Glomerular visceral epithelial cell (primary cell): ENCODE measurements at regions not wholly inside any gene's neighbourhood (a gene's known extent, or its start where the extent isn't known, plus 50 kb on each side); places are given as distances from the start of the nearest gene placed in this dataset.

ENCODE experiments used
- DNase-seq: peaks from one replicate; pipeline ENCODE4 v3.0.0-alpha.2; 2016; ENCODE audit errors: extremely low spot score

DNA sequence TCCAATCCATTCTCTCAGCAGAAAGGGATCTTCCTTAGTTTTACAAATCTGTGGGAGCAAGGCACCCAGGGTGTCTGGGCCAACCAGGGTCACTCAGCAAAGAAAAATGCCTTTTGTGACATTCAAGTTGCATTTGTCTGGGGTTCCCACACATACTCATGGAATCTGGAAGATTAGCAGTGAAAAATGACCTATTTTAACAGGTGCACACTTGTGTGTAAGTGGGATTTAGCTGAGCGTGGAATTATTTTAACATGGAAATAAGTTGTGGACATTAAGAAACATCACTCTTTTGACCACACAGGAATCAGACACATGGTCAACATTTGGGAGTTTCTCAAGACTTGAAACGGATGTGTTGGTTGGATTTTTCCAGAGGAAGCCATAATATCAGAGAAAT, 234.9 kb downstream of the OPA1 start:
- no peak for DNase-seq

DNA sequence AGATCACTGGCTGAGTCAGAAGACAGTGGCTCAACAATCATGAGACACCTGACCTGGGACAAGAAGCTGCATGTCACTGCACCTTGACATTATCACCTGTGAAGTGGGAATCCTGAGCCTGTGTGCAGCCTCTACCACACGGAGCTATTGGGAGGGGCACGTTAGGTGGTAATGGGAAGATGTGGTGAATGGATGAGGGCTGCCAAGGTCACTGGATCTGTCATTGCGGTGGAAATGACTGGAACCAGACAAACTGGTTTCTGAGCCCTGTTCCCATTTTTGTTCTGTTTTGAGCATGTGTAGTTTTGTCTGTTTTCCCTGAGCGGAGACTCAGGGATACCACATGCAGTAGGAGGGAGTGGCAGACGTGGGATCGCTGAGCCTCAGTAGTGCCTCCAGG, 235.5 kb downstream of the OPA1 start:
- DNase-seq: no peak

DNA sequence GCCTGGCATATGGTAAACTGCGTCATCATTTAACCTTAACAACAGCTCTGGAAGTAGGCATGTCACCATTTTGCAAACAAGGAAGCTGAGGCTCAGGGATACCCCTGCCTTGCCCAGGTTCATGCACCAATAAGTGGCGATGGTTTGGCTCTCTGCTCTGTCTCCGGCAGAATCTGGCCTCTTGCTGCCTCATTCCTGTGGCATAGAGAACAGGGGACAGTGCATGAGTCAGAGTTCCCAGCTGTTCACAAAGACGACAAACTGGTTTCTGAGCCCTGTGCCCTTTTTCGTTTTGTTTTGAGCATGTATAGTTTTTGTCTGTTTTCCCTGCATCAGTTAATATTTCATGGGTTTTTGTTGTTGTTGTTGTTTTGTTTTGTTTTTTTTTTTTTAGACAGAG, 236.8 kb downstream of the OPA1 start:
- DNase-seq: peak; percentile 77

DNA sequence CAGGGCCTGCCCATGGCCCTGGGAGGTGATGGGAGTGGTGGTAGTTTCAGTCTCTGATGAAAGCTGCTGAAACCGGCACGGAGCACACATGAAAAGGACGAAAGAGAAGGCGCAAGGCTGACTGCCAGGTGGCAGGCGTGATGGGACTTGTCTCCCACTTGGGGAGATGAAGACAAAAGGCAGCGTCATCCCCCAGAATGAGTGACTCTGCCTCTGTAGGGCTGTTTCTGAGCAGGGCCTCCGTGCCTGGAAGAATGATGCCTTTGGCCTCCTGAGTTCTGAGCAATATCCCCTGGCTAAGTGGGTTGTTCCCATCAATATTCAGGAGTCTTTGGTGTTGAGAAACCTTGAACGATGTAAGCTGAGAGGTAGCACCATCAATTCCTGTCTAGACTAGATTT, 237.8 kb downstream of the OPA1 start:
- no peak for DNase-seq

DNA sequence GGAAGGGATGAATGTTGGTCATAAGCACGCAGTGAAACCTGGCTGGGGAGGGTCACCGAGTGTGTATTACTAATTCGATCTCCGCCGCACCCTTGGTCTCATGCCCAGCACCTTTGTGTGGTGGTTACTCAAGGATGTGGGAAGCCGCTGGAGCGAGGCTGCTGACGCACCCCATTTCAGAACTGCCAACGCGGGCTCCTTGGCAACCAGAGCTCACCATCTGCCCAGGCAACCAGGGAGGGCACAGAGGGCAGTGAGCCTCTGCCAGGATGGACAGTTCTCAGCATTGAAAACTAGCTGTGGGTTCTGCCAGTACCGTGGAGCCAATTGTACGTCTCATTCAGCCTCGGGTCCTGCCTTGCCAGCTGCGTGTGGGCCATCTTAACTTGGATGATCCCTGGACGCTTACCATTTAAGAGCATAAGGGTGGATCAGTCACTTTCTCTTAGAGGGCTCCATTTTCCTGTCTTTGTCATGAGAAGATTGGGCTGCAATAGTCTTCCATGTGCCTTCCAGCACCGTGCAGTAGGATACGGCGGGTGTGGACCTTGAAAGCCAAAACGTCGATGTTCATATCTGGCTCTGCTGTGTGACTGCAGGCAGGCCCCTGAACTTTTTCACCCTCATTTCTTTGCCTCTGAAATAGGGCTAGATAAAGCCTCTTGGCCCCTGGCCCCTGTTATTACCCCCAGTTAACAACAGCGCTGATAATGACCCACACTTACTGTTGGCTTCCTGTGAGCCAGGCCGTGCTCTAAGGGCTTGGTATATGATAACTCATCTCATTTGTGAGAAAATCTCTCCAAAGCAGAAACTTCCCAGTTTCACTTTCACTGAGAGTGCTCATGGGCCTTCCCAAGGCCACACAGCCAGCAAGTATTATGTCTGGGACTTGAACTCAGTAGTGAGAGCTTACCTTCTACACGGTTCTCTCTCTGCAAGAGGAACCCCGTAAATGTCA, 238.8 kb downstream of the OPA1 start:
- peak; percentile 91 for DNase-seq

DNA sequence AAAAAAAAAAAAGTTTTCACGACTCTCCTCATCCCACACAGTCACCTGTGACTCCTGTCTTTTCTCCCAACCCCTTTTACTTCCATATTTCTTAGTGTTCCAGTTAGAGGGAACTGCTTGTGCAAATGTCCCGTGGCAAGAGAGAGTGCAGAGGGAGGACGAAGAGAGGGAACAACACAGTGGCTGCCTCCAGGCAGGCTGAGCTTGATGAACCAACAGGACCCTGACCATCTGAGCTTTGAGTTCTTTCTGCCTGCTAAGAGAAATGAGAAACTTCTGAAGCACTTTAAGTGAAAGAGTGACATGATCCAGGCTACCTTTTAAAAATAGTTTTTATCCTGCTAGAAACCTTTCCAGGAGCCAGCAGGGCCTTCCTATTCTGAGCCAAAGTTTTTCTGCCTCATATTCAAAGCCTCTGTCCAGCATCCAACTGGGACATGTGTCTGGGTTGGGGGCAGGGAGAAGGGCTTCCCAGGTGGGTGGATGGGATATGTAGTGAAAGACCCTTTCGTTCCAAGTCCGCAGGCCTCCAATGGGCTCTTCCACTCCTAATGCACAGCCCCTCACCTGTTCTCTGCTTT, 239.9 kb downstream of the OPA1 start:
- DNase-seq: no peak

DNA sequence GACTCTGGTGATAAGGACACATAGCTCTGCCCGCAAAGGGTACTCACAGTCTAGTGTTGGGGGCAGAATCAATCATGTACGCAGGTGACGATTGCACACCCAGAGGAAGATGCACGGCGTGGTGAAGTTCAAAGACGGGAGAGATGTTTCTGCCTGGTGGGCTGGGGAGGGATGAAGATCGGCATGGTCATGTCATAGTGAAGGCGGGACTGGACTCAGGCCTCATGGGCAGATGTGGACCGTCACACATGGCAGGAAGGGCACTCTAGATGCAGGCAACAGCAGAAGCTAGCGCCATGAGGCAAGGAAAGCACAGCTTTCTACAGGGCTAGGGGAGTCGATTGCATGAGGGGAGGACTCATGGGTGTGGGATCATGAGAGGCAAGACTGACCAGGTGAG, 240.6 kb downstream of the OPA1 start:
- DNase-seq: no peak

DNA sequence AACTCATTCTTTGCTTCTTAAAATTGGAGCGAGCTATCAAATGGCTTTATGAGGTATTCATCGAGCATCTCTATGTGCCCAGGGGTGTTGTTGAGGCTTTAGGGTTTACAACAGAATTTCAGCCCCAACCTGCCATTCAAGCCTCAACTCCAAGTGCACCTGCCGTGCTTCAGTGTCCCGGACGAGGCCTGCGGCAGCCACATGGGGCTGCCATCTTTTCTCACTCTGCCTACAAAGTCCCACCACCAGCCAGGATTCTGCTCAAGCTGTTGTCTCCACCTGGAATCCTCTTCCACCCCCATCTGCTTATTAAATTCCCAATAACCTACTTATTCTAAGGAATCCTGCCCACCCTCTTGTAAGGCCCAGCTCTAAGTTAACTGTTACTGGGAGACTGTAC, 242.4 kb downstream of the OPA1 start:
- DNase-seq: no peak

DNA sequence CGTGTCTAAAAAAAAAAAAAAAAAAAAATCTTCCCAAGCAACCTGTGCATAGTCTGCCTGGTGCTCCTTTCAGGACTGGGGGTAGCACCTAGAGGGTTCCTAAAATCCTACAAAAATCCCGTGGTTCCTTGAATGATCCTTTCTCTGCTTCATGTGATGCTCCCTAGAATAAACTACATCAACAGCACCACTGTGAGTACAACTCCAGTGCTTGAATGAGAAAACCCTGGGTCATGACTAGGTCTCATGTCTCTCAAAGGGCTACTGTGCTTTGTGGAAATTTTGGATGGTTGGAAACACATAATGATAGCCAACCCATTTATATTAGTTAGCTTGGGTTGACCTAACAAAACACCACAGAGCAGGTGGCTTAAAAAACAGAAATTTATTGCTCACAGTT, 243.5 kb downstream of the OPA1 start:
- no peak for DNase-seq

DNA sequence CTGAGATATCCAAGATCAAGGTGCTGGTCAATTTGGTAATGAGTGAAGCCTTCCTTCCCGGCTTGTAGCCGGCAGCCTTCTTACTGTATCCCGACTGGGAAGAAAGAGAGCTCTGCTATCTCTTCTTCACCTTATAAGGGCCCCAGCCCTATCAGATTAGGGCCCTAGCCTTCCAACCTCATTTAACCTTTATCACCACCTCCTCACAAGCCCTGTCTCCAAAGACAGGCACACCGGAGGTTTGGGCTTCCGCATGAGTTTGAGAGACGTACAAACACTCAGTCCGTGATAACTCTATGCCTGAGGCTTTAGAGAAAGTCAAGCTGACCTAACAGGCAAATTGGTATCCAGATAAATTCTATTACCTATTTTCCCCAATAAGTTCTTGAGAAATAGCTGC, 243.9 kb downstream of the OPA1 start:
- DNase-seq: no peak

DNA sequence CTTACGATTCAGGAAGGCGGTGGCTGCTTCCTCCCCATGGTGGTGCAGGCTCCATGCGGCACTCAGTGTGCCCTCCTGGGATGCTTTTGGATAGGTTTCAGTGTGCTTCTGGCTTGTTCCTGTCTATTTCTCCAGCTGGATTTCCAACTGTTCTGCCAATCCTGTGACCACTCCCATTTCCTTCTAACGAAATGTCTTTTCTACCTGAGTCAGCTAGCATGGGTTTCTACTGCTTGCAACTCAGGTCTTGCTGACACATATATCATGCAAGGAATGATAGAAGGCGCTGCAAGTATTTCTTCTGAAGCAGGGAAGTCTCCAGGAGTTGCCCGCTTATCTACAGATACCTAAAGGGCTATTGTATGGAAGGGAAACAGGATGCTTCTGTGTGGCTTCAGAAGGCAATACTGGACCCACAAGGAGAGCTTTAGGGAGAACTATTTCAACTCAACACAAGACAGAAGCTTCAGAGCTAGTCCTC, 244.4 kb downstream of the OPA1 start:
- no peak for DNase-seq

DNA sequence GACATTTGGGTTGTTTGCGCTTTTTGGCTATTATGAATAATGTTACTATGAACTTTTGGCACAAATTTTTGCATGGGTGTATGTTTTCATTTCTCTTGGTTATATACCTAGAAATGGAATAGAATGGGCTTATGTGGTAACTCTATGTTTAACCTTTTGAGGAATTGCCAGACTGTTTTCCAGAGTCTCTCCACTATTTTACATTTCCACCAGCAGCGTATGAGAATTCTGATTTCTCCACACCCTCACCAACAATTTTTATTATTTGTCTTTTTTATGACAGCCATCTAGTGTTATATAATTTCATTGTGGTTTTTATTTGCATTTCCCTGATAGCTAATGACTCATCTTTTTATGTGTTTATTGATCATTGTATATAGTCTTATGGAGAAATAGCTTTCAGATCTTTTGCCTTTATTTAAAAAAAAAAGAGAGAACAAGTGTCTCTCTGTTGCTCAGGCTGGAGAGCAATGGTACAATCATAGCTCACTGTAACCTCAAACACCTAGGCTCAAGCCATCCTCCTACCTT, 247.2 kb downstream of the OPA1 start:
- no peak for DNase-seq

DNA sequence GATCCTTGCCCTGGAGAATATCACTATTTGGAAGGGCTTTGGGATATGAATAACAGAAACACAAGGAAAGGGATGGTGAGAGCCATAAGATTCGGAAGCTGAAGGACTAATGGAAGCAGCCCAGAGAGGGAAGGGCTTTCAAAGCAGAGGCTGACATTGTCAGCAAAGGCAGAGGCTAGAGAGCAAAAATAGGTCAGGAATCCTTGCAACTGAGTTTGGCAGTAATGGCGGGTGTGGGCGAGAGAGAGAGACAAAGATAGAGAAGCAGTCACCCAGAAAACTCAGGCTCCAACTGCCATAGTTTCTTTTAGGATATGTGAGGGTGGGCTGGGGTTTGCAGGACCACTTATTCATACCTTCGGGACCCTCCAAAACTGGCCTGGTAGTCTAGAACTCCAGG, 248.6 kb downstream of the OPA1 start:
- no peak for DNase-seq

DNA sequence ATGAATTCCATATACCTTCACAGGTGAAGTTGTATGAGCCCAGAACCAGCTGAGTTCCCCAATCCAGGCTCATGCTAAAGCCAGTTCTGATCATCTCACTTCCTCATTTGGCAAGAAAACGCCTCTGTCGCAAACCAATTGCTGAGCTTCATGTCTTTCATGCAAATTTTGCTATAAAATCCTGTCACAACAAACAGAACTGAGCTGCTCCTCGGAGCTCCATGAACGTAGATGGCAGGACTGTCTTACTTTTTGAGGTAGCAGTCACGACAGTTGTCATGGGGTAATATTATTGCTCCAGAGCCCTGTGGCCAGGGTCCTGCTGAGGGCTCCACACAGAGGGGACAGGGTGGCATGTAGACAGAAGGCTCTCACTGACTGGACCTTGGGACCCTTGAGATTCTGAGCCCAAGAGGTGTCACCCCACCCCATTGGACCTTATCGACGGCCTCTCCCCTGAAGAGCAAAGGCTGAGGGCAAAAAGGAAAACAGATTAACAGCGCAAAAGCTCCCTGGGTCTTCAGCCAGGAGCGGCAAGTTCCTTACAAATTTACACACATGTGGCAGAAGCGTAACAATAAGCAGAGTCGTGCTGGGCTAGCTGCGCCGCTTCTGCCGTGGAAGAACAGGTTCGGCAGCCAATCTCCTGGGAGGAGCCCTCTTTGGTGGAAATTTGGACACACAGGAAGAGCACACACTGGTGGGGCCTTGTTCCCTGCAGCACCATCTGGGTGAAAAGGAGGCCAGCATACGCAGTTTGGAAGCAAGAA, 249.2 kb downstream of the OPA1 start:
- no peak for DNase-seq

DNA sequence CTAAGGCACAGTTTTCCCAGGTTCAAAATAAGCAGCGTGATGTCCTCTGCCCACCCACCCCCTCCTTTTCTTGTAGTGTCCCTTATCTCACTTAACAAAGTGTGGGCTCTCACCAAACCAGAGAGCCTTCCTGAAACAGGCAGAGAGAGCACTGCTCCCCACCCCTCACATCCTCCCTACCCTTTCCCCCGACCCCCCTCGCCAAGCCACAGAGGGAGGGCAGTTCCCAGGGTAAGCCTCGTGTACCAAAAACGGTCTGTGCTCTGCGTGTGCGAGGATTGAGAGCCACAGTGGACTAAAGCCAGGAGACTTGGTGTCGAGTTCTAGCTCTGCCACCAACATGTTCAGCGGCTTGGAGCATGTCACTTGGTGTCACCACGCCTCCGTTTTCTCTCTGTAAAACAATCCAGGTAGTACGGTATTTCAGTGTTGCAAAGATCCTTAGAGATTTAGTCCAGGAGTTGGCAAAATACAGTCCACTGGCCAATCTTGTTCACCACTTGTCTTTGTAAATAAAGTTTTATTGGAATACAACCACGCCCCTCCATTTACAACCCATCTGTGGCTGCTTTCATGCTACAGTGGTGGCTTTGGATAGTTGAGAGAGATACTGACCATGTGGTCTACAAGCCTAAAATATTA, 249.9 kb downstream of the OPA1 start:
- DNase-seq: no peak

DNA sequence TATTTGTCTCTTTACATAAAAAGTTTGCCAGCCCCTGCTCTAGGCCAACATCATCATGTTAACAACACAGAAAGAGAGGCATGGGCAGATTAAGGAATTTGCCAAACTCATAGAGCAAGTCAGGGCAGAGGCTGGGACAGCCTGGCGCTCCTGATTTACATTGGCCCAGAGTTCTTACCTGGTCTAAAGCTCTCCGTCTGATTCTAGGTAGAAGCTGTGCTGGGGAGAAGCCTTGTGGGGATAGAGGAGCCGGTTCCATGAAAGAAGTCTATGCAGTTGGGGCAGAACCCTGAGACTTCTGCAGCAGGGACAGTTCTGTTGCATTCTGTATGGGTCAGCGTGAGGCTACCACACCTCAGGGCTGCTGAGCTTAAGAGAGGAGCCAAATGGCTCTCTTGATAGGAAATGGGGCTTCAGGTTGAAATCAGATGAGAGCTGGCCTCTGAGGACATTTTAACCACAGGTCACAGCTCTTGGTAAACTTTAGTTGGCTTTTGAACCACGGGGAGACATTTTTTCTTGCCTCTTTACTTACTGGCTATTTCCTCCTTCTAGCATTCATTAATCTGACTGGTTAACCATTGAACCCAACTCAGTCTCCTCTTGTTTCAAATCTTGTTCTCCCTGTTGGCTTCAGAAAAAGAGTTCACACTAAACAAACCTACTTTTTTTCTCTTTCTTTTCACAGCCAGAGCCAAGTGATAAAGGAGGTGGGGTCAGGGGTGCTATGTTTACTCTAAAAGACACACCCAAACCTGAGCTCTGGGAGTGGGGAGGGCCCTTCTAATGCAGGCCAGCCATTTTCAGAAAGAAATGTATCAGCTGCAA, 250.7 kb downstream of the OPA1 start:
- DNase-seq: peak; percentile 68

DNA sequence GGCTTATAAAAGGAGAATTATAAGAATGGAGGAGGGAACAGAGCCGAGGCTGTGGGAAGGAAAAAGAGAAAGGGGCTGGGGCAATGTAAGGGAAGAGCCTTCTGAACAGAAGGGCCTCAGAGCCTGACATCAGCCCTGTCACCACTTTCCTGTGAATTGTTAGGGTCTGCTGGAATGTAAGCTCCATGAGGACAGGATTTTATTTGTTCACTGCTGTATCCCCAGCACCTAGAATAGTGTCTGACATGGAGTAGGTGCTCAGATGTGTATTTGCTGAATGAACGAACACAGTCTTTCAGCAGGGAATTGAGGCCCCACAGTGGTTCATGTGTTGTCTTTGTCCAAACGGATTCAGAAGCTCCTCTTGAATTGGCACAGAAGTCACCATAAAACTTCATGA, 251.5 kb downstream of the OPA1 start:
- no peak for DNase-seq

DNA sequence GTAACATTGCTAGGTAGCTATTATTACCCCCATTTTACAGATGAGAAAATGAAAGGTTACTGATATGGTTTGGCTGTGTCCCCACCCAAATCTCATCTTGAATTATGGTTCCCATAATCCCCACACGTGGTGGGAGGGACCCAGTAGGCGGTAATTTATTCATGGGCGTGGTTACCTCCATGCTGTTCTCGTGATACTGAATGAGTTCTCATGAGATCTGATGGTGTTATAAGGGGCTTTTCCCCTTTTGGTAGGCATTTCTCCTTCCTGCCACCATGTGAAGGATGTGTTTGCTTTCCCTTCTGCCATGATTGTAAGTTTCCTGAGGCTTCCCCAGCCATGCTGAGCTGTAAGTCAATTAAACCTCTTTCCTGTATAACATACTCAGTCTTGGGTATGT, 252.1 kb downstream of the OPA1 start:
- no peak for DNase-seq

DNA sequence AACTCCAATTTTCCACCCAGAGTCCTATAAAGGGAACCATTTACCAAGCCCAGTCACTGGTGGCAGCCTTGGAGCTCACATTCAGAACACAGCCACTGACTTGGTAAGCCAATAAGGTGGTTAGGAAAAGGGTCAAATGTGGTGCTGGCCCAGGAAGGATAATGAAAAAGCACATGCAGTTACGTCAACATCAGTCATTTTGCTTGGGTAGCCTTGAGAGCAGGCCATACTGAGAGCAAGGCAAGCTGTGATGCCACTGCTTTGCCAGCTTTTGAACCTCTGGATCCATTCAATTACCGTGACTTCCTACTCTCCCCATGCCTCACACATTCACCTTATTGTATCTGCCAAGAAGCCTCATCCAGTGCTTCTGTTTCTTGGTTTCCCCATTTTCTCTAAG, 253.6 kb downstream of the OPA1 start:
- no peak for DNase-seq

DNA sequence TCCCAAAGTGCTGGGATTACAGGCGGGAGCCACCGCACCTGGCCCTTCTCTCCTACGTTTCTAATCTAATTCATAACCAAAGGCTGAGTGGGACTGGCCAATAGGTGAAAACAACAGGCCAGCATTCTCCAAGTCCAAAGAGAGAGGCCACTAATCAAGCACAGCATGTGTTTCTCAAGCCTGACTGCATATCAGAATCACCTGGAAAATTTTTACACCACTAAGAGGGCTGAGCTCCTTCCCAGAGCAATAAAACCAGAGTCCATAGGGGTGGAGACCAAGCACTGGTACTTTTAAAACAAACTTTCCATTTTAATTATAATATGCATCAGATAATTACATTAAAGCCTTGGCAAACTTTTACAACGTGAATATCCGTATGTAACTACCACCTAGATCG, 254.4 kb downstream of the OPA1 start:
- DNase-seq: no peak

DNA sequence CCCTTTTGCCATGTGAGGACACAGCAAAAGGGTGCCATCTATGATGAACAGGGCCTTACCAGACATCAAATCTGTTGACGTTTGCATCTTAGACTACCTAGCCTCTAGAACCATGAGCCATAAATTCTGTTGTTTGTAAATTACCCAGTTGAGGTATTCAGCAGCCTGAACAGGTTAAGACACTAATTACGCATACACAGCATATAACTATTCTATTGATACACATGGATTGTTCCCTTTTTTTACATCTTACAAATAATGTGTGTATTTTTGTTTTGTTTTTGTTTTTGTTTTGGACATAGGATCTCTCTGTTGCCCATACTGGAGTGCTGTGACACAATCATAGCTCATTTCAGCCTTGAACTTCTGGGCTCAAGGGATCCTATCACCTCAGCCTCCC, 255.5 kb downstream of the OPA1 start:
- no peak for DNase-seq
